CD4-positive, alpha-beta T cell treated with Interleukin-17A for 4 hours (primary cell): ENCODE measurements at regions not wholly inside any gene's neighbourhood (a gene's known extent, or its start where the extent isn't known, plus 50 kb on each side); places are given as distances from the start of the nearest gene placed in this dataset.

Experiments
- DNase-seq: peaks from one replicate; pipeline ENCODE4 v3.0.0-alpha.2; 2020; ENCODE audit warnings: mixed read lengths

DNA sequence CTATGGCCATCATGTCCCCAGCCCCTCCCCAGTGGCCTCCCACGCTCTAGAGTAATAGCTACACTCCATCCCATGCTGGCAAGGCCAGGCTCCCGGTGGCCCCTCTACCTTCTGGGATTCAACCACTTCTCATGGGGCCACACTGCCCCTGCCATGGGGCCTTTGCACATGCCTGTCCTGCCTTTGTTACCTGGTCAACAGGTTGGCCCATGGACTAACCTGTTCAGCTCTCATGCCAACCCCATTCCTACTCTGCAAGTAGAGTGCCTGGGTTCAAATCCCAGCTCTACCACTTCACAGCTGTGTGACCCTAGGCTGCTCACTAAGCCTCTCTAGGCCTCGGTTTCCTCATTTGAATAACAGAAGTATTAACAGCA is 98.5 kb downstream of the RFLNA start:
- no peak for DNase-seq

DNA sequence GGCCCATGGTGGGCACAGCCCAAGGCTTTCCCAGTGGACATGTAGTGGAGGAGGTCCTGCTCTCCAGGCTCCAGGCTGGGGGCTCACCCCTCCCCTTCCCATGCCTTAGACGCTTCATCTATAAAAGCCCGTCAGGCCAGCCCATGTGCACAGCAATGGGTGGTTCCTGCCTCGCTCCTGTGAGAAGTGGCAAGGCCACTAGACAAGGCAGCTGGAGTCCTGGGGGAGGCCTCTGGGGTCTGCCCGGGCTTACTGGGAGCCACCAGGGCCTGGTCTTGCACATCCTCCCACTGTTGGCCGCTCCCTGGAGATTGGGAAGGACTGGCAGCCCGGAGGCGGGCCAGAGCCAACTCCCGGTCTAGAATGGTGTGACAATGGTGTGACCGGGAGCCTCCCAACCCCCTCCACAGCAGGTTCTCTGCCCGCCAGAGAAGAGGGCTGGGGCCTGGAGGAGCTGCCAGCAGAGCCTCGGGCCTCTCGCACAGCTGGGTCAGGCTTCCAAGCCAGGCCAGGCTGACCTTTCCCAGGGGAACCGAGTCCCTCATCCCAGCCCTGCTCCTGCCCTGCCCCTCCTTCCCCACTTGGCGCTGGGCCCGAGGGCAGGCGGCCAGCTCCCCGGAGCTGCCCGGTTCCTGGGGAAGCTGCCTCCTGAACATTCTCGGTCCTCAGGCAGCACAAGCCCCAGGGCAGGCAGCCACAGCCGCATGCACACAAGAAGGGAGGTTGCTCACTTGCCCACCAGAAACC is 97.9 kb downstream of the RFLNA start:
- DNase-seq = no peak

DNA sequence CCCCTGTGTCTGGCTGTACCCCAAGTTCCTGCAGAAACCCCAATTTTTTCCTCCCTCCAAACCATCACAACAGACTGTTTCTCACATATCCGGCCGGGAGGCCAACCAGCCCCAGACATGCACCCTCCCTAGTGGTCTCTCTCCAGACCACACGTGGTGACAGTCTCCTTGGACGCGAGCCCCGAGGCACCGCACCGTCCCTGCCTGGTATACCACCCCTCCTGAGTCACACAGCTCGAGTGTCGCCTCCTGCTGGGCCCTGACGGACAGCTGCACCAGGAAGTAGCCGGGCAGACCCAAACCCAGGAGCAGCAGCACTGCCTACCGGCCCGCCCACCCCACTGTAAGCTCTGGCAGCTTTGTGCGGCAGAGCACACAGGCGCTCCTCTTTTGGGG is 97.4 kb downstream of the RFLNA start:
- peak; percentile 15 for DNase-seq

DNA sequence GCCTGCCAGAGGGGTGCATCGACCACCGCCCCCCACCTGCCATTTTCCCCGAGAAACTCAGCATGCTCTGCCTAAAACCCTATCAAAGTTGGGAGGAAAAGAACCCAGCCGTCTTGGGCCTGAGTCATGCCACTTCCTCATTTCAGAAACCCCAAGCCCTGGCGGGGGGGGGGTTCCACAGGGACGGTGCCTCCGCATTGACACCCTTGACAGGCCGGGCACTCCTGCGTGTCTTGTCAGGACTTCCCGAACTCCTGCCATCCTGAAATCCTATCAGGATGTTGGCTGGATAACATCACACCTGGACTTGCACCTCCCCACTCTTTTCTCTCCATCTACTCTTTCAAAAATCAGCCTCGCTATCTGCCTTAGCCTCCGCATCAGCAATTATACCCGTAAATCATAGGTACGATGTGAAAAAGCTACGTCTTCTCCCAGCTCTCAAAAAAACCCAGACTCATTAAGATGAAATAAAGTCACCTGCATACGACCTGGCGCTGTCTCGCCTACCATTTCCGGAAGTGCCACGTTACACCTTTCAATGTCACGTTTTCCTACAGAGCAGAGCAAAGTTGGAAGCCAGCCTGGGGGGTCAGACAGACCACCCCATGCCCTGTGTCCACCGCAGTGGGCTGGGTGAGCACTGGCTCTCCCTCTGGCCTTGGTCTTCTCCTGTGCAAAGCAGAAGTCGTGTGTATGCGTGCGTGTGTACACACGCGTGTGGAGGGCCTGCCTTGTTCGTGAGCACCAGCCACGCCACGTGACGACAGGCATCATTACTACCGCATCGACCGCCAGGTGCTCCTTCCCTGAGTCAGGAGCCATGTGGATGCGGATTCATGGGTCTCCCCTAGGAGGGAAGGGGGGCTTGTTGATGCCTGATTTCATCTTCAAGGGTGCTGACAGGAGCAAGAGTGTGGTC is 96.7 kb downstream of the RFLNA start:
- peak; percentile 75 for DNase-seq

DNA sequence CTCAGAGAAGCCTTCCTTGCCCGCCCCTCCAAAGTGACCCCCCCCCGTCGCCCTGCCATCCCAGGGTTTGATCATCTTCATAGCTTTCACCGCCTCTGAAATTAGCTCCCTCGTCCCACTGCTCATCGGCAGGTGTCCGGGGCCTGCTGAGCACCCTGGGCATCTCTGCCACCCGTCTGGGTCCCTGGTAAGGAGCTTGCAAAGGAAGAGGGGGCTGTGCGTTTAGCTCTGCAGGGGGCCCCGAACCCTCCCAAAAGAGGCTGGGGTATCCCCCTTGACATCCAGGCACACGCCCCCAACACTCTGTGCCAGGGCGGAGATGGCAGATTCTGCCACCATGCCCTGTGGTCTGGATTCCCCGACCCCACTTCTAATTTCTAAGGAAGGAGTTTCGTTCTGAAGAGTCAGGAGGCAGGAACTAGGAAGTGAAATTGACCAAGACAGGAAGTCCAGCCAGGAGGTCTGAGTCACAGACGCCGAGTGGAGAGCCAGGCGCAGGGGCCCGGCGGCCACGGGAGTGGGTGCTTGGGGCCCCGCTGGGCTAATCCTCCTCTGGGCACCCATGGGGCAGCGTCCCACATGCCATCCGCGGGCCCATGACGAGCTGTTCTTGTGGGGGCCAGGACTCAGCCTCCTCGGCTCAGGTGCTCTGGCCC is 95.7 kb downstream of the RFLNA start:
- no peak for DNase-seq

DNA sequence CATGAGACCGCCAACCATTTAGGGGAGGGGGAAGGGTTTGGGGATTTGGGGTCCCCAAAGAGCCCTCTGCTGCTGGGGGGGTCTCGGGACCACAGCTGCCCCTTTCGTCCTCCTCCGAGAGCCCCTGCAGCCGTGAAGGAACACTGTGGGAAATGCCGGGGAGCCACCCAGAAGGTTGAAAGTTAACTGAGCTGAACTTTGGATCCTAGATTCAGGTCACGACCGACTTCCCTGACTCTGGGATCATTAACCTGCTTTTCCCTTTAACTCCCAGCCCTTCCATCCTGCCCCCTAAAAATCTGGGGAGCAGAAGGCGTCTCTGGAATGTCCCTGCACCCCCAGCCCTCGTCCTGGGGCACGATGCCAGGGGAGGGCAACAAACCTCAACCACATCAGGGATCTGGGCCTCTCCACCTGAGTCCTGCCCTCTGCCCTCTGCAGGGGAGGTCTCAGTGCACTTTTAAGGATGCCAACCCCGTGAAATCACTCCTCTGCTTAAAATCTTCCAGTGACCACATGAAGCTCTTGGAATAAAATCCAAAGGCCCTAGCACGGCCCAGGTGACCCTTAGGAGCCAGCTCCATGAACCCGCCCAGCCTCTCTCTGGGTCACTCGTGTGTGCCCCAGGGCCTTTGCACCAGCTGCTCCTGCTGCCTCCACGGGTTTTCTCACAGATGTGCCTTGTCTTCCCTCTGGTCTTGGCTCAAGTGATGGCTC is 95.0 kb downstream of the RFLNA start:
- no peak for DNase-seq

DNA sequence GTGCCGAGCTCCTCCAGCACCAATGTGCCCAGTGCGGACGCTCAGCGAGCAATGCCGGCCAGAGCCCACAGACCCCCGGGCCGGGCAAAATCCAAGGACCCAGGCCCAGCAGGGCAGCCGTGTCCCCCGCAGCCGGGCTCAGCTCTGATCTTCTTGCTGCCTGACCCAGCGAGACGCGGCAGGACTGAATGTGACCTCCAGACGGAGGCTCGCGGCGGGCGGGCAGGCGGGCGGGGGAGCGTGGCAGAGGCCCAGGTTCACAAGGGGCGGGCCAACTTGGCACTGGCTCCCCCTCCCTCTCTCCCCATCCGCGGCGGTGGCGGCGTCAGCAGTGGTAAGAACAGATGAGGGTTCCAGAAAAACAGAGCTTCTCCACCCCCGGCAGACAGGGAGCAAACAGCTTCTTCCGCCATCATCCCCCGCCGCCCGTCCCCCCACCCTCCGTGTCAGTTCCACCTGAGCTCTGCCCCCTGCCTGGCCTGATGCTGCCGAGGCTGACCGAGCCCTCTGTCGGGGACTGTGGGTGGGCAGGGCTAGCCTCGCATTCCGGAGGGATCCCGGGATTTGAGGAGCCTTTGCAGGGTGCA is 94.3 kb downstream of the RFLNA start:
- peak; percentile 81 for DNase-seq

DNA sequence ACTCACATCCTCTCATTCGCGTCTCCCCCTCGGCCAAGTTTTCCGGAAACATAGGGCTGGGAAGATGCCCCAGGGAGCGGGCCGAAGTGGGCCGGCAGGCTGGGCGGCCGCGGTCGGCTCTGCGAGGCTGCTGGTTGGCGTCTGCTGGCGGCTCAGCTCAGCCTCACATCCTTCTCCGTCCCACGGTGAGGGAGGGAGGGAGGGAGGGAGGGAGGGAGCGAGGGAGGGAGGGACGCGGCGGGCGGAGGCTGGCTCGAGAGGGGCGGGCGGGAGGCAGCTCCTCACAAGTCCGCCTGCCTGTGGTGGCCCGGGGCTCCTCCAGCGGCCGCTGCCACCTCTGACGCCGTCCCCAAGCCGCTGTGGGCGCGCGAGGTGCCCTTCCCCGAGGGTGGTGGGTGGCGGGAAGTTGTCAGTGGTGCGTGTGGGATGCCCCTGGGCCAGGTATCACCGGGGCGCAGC is 93.8 kb downstream of the RFLNA start:
- peak; percentile 58 for DNase-seq

DNA sequence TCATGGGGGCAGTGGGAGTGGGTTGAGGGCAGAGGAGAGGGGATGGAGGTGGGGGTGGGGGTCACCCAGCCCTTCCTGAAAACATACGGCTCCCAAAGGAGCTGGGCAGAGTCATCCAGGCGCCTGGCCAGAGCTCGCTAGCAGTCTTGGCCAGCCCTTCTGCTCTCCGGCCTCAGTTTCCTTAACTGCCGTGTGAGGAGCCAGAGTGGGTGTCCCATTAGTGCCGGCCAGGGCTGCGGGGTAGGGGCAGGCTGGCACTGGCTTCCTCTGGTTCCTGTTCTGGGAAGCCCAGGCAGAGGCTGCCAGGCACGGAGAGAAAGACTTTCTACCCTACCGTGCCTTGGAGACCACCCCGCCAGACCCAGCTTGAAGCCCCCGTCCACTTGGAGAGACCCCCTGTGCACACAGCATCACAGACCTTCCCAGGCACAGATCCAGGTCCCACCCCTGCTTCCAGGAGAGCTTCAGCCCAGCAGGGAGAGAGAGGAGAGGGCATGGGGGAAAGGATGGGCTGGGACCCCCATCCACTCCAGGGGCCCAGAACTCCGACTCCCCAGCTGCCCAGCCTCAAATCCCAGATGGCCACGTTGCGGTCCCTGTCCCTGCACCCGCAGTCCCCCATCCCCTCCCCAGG is 93.3 kb downstream of the RFLNA start:
- no peak for DNase-seq

DNA sequence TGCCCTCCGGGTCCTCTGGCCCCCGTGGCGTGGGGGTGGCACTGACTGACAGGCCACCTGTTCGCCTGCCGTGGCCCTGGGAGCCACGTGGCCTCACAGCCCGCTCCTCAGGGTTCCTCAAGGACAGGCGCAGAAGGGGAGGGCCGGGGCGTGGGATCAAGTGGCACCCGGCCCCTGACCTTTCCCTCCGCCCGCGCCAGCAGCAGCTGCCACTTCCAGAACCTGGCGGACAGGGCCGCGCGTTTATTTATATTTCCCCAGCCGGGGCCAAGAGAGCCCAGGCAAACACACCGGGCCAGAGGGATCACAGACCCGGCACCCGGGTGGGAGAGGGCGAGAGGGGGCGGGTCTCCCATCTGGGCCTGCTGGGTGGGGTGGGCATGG is 92.6 kb downstream of the RFLNA start:
- no peak for DNase-seq

DNA sequence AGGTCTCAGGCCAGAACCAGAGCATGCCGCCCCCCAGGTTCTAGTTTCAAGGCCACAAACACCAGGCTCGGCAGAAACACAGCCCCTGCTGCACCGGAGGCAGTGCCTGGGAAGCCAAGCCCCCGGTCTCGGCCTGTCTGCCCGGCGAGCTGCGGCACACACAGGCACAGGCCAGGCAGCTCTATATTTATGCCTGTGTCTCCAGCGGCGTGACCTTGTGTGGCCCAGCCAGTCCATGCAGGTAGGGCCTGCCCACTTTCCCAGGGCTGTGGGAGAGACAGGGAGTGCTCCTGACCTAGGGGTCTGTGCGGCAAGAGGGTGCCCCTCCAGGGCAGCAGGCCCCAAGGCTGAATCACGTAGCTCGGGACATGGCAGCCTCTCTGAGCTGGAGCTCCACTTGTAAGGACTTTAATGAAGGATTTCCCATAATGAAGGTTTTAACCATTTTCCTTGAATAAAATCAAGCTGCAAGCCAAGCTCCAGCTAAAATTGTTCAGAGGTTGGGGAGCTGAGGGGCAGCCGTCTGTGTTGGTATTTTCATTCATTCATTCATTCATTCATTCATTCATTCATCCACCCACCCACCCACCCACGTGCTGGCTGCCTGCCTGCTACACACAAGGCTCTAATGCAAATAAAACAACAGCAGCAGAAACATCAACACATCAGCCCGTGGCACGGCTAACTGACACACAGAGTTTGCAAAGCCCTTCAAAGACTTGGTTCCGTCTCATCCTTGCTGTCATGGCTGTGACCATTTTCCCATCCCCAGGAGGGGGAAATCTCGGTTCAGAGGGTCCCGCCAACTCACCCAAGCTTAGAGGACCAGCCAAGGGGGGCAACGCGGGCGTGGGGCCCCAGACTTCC is 92.0 kb downstream of the RFLNA start:
- DNase-seq = no peak

DNA sequence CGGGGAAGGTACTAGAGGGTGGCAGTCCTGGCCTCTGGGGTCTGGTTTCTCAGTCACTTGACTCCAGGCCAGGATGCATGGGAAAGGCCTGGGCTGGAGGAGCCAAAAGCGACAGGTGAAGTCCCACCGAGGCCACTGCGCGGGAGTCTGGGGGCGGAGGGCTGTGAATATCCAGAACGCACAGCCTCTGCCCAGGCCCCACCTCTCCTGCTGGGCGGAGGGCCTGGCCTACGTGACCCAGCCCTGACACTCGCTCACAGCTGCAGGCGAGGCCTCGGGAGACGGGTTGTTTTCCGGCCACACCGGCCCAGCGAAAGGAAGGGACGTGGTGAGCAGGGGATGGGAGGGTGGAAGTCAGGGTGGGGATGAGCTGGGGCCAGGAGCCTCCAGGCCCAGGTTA is 91.2 kb downstream of the RFLNA start:
- no peak for DNase-seq

DNA sequence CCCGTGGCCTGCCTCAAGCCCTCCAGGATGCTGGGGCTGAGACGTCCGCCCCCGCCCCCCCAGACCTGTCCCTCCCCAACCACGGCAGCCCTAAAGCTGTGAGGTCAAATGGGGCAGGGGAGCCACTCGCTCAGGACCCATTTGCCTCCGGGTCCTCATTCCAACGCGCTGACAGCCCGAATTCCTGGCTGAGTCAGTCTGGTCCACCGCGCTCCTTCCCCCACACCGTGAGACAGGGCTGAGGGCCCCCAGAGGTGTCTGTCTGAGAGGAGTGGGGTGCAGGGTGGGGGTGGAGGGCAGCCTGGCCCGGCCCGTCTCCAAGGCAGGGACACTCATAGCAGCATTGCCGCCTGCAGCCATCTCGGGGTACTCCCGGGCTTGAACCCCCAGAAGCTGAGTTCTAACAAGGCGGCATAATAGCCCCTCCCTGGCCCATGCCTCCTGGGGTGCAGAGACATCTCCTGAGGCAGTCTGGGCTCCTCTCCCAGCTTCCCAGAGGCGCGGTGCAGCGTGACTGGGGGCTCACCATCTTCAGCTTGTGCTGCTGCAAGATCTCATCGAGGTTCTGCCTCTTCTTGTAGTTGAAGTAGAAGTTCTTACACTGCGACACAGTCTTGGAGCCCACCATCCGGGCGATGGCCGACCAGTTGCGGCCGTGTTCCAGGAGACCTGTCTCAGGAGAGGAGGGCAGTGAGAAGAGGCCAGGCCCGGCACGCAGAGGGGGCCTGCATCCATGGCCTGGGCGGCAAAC is 90.5 kb downstream of the RFLNA start:
- DNase-seq = no peak

DNA sequence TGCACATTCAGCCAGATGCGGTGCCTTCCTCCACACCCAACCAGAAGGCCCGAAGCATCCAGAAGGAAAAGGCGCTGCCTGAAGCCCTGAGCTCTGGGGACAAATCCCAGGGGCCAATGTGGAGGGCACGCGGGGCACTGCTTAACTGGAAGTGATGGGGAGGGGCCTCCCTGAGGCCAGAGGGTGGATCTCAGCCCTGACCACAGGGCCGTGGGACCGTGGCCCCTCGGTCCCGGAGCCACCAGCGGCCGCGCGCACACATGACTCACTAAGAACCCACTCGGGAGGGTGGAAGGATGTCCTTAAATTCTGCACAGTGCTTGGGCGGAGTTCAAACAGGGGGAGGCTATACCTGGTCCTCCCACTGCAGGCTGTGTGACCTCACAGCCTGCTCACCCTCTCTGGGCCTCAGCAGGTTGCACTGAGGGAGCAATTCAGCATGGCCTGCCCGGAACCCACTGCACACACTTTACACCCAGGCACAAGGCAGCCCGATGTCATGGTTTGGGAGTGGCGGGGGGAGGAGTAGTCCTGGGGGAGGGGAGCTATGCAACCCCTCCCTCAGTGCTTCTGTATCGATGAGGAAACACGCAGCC is 89.5 kb downstream of the RFLNA start:
- no peak for DNase-seq

DNA sequence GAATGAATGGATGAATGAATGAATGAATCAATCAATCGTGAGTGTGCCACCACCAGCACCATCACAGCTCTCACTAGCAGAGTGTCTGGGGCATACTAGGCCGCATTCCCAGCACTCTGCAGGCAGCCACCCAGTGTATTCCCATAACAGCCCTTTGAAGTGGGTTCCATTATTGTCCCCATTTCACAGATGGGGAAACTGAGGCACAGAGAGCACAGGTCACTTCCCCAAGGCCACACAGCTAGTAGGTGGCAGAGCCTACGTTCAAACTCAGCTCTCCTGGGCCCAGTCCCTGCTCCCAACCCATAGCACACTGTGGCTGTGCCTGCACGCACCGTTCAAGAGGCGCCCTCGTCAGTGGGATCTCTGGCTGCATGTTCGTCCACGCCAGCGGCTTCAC is 88.1 kb downstream of the RFLNA start:
- no peak for DNase-seq

DNA sequence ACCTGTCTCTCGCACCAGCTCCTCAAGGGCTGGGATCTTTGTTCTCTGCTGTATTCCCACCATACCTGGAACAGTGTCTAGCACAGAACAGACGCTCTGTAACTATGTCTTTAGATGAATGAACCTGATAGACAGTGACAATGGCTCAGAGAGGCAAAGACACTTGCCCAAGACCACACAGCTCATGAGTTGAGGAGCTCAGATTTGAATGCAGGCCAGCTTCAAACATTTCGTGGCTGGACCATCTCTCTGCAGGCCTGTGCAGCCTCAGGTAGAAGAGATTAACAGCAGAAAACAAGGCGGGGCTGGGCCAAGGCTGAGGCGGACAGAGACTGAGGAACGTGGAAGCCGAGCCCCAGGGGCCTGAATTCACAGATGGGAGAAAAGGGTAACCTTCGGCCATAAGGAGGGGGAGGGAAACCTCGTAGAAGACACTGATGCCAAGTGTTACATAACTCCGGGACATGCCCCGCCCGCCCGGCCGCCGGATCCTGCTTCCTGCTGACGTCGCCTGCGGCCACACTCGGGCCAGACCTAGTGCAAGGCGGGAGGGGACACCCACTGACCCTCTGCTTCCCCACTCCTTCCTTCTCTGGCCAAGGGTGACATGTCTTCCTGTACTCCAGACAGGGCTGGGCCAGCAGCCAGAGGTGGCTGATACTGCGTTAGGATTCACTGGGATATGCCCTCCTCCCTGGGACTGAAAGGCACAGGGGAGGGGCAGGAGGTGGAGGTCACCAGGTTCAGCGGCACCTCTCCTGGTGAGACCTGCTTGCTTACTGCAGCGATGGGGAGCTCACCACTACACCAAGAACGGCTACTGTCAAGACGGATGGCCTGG is 86.8 kb downstream of the RFLNA start:
- DNase-seq = no peak

DNA sequence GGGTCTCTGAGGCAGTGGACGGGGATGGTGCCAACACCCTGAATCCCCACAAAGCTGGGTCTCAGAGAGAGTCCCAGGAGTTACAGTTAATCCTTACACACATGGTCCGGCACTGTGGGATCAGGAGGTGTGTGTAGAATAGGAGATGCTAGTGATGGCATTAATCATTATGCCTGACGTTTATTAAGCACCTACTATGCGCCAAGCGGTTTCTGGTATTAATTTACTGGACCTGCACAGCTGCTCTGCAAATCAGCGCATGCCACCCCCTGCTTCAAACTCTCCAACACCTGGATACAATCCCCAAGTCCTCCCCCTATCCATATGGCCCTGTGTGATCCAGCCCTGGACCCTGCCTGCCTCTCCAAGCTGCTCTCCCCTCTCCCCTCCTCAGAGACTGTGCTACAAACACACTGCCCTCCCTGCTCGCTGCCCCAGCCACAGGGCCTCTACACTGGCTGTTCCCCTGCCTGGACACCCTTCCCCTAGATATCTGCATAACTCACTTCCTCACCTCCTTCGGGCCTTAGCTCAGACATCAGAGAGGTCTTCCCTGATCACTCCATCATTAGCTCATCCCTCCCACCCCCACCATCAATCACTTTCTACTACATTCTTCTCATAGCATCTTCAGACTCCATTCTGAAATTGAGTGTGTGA is 86.0 kb downstream of the RFLNA start:
- no peak for DNase-seq
